ENCODE measurements at regions not wholly inside any gene's neighbourhood (a gene's known extent, or its start where the extent isn't known, plus 50 kb on each side); places are given as distances from the start of the nearest gene placed in this dataset.

DNA sequence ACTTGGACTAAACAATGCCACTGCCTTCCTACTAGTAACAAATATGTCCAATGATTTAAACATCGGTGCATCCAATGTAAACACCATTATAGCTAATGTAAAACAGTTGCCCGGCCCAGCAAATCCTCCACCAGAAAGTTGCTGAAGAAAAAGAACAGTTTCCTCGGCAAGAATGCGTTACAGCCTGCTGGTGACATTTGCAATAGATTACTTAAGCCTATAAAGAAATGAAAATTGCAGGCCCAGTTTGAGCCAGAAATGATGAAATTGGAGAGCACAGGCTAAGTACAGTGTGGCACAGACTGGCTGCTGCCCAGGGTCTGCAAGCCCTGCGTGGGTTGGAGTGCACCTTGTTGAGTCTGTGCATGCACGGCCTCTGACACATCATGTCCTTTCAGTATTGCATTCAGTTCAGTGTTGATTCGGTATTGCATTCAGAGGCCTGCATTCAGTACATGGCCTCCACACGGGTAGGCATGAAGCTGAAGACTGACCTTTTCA is 406.0 kb upstream of the KLF4 start:
- H4K8ac ChIP-seq (replicated peaks; ENCODE audit: insufficient read length, low read depth, low read length), result no peak overlapping the region
- H3K4me1 Mint-ChIP-seq, result peaks cover 13 to 17% of the 10 kb centered on the region in 2 experiments
- H3K36me3 Mint-ChIP-seq (ENCODE audit: insufficient read depth in 1 of 3, low read depth in 3 of 3), result peaks cover 0 to 2% (median 0%) of the 10 kb centered on the region in 3 experiments; a peak in 3 of 7 replicates
- no peak overlapping the region for H3K4me3 Mint-ChIP-seq
- DNase-seq, result no peak
- H3K27me3 Mint-ChIP-seq (ENCODE audit: low read depth), result peaks cover 2% of the 10 kb centered on the region
- H2AK5ac ChIP-seq (ENCODE audit: insufficient read length, low read length), result no peak overlapping the region
- no peaks in the 10 kb centered on the region for H3K9me3 ChIP-seq (ENCODE audit: control insufficient read depth, low read depth, low read length)
- H4K20me1 ChIP-seq (ENCODE audit: control insufficient read depth, insufficient read depth, insufficient read length), result no peaks in the 10 kb centered on the region
- no peak overlapping the region for H3K4ac ChIP-seq (ENCODE audit: low read depth, low read length)
- H3K27me3 ChIP-seq (ENCODE audit: insufficient read depth, low read length), result no peaks in the 10 kb centered on the region
- H3K56ac ChIP-seq (ENCODE audit: insufficient read length, low read depth, low read length), result no peak overlapping the region
- H3T11ph ChIP-seq (ENCODE audit: low read length), result no peak overlapping the region
- no peak overlapping the region for H3K4me2 ChIP-seq (ENCODE audit: insufficient read depth, insufficient read length, low read length)
- peak overlapping the region; percentile 20 for H3K18ac ChIP-seq (ENCODE audit: insufficient read length, low read depth, low read length)
- no peaks in the 10 kb centered on the region; a peak in 1 of 5 replicates for H3K9me3 Mint-ChIP-seq
- H4K91ac ChIP-seq (ENCODE audit: insufficient read length, low read depth, low read length), result no peak overlapping the region
- no peak overlapping the region for H2BK15ac ChIP-seq (ENCODE audit: low read depth, low read length)
- H2AFZ ChIP-seq (ENCODE audit: low read length), result no peak overlapping the region
- no peak overlapping the region for H3K27ac ChIP-seq (ENCODE audit: insufficient read length, low read depth, low read length)
- no peaks in the 10 kb centered on the region for H3K23me2 ChIP-seq (ENCODE audit: insufficient read length, low read depth, low read length, poor library complexity, severe bottlenecking)
- no peak overlapping the region for H3K14ac ChIP-seq (ENCODE audit: insufficient read depth, low read length)
- H3K27ac Mint-ChIP-seq, result no peak overlapping the region
- H3K9ac ChIP-seq (ENCODE audit: extremely low read depth, insufficient read length, low read length), result no peak overlapping the region
- no CpG with 5 or more reads among the region's 8 CpGs for WGBS (ENCODE audit: extremely low coverage, insufficient read length, low lambda C conversion rate)
- no peaks in the 10 kb centered on the region for H3K4me1 ChIP-seq (ENCODE audit: insufficient read depth, low read length)
- no peak overlapping the region for H2BK5ac ChIP-seq (ENCODE audit: insufficient read length, low read length)
- H3K79me2 ChIP-seq (ENCODE audit: insufficient read depth, low read length), result no peaks in the 10 kb centered on the region
- H2BK12ac ChIP-seq (ENCODE audit: insufficient read length, low read depth, low read length), result no peak overlapping the region
- TF ChIP-seq CTCF (conservative IDR thresholded peaks at IDR 0.05), result no peak
- H3K23ac ChIP-seq (ENCODE audit: insufficient read length, low read depth, low read length), result no peak overlapping the region
- H4K5ac ChIP-seq (ENCODE audit: insufficient read length, low read depth, low read length), result no peak overlapping the region
- no peak overlapping the region for H2BK120ac ChIP-seq (ENCODE audit: low read depth, low read length, poor library complexity, severe bottlenecking)
- H3K79me1 ChIP-seq (ENCODE audit: insufficient read depth, low read depth, low read length, poor library complexity, severe bottlenecking), result no peaks in the 10 kb centered on the region
- no peak overlapping the region for H2BK20ac ChIP-seq (ENCODE audit: low read depth, low read length, poor library complexity, severe bottlenecking)
